ENCODE measurements at regions not wholly inside any gene's neighbourhood (a gene's known extent, or its start where the extent isn't known, plus 50 kb on each side); places are given as distances from the start of the nearest gene placed in this dataset.

- intact Hi-C loops (cut with micrococcal nuclease), result no loop called here
- POLR2A ChIA-PET, result no interaction called here
- no peak for ATAC-seq
Observed at GRCh38 chr6:145349950-145350510, 385.3 kb downstream of the EPM2A start.

GRCh38 chr6:145350928-145351327, 384.4 kb downstream of the EPM2A start:
- Mint-ChIP-seq H3K27ac (no peak overlapping the region), H3K4me1 (ENCODE audit: low read depth) (no peaks in the 10 kb centered on the region), H3K4me3 (no peak overlapping the region), H3K36me3 (ENCODE audit: low read depth) (no peaks in the 10 kb centered on the region), H3K27me3 (peaks cover 2% of the 10 kb centered on the region), H3K9me3 (no peaks in the 10 kb centered on the region)
- intact Hi-C loops (cut with micrococcal nuclease), result no loop called here
- ChIA-PET CTCF (no interaction called here), POLR2A (no interaction called here)
- TF ChIP-seq CTCF (IDR thresholded peaks at IDR 0.05), result no peak
- ATAC-seq, result no peak
- no peak for DNase-seq

More at GRCh38 chr6:145349950-145350510, 385.3 kb downstream of the EPM2A start:
- no peaks in the 10 kb centered on the region for H3K36me3 Mint-ChIP-seq (ENCODE audit: low read depth)
- H3K27me3 Mint-ChIP-seq, result peaks cover 2% of the 10 kb centered on the region
- CTCF ChIA-PET, result no interaction called here
- H3K9me3 Mint-ChIP-seq, result no peaks in the 10 kb centered on the region
- H3K4me1 Mint-ChIP-seq (ENCODE audit: low read depth), result no peaks in the 10 kb centered on the region
- no peak overlapping the region for H3K4me3 Mint-ChIP-seq
- no peak overlapping the region for H3K27ac Mint-ChIP-seq
- DNase-seq, result no peak
- no peak for TF ChIP-seq CTCF (IDR thresholded peaks at IDR 0.05)

- no peak overlapping the region for H3K27ac Mint-ChIP-seq
- ChIA-PET CTCF (no interaction called here), POLR2A (no interaction called here)
- ATAC-seq (no peak), DNase-seq (no peak)
- no peaks in the 10 kb centered on the region for H3K9me3 Mint-ChIP-seq
- no peaks in the 10 kb centered on the region for H3K4me1 Mint-ChIP-seq (ENCODE audit: low read depth)
- no peaks in the 10 kb centered on the region for H3K36me3 Mint-ChIP-seq (ENCODE audit: low read depth)
- TF ChIP-seq CTCF (IDR thresholded peaks at IDR 0.05), result no peak
- intact Hi-C loops (cut with micrococcal nuclease), result no loop called here
- H3K27me3 Mint-ChIP-seq, result peaks cover 2% of the 10 kb centered on the region
- no peak overlapping the region for H3K4me3 Mint-ChIP-seq
Observed at GRCh38 chr6:145352382-145353080, 382.8 kb downstream of the EPM2A start.

- CTCF ChIA-PET, result no interaction called here
- no peaks in the 10 kb centered on the region for H3K27me3 Mint-ChIP-seq
- DNase-seq (no peak), ATAC-seq (no peak)
- H3K27ac Mint-ChIP-seq, result no peak overlapping the region
- no peaks in the 10 kb centered on the region for H3K9me3 Mint-ChIP-seq
- no peaks in the 10 kb centered on the region for H3K36me3 Mint-ChIP-seq (ENCODE audit: low read depth)
- H3K4me3 Mint-ChIP-seq, result no peak overlapping the region
- intact Hi-C loops (cut with micrococcal nuclease), result no loop called here
- H3K4me1 Mint-ChIP-seq (ENCODE audit: low read depth), result no peaks in the 10 kb centered on the region
- no peak for TF ChIP-seq CTCF (IDR thresholded peaks at IDR 0.05)
- POLR2A ChIA-PET, result interaction anchor here (0.9 kb wide), 1 partner anchor 454 kb away, joined by 3 read pairs; the partner anchor contains the start of gene FBXO30
Observed at GRCh38 chr6:145360865-145361264, 374.5 kb downstream of the EPM2A start.

GRCh38 chr6:145367149-145367548, 368.2 kb downstream of the EPM2A start:
- CTCF ChIA-PET, result no interaction called here
- no peak overlapping the region for H3K27ac Mint-ChIP-seq
- TF ChIP-seq CTCF (IDR thresholded peaks at IDR 0.05), result no peak
- ATAC-seq, result no peak
- peaks cover 2% of the 10 kb centered on the region for H3K4me1 Mint-ChIP-seq (ENCODE audit: low read depth)
- intact Hi-C loops (cut with micrococcal nuclease), result no loop called here
- peaks cover 4% of the 10 kb centered on the region for H3K27me3 Mint-ChIP-seq
- H3K9me3 Mint-ChIP-seq, result no peaks in the 10 kb centered on the region
- H3K4me3 Mint-ChIP-seq, result no peak overlapping the region
- no peaks in the 10 kb centered on the region for H3K36me3 Mint-ChIP-seq (ENCODE audit: low read depth)
- POLR2A ChIA-PET, result no interaction called here
- no peak for DNase-seq
